ENCODE measurements at regions not wholly inside any gene's neighbourhood (a gene's known extent, or its start where the extent isn't known, plus 50 kb on each side); places are given as distances from the start of the nearest gene placed in this dataset.

DNA sequence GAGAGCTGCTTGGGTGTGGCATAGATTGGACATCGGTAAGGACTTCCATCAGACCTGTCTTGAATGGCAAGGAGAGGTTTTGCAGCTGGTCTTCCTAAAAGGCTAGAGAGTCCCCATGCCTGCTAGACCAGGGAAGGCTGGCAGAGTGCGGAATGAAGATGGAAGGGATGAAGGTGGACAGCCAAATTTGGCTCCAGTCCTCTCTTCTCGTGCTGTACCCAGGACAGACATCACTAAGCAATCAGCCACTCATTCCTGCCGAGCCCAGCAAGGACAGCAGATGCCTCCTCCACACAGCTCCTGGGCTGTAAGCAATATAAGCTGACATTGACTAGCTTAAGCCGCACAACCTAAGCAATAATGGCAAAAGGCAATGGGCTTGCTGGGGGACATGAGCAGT lies 112.0 kb downstream of the OLFM1 start:
- TF ChIP-seq CTCF (IDR thresholded peaks at IDR 0.05), result no peak
- TF ChIP-seq POLR2AphosphoS5 (IDR thresholded peaks at IDR 0.05), result no peak
- TF ChIP-seq POLR2A (IDR thresholded peaks at IDR 0.05), result no peak
- no peak for TF ChIP-seq EP300 (IDR thresholded peaks at IDR 0.05)

Data from stomach (tissue), 4 donors.